Suprapubic skin (tissue), 4 donors: ENCODE measurements at regions not wholly inside any gene's neighbourhood (a gene's known extent, or its start where the extent isn't known, plus 50 kb on each side); places are given as distances from the start of the nearest gene placed in this dataset.

ENCODE experiments used
- CTCF ChIP-seq, 2 donors: fragments of 200-600 bp in 1 of 2; fragments of 450-650 bp in 1 of 2; sonication (generic) in 1 of 2; IDR thresholded peaks; one replicate each; pipeline ENCODE4 v1.5.1; 2016 to 2019; ENCODE audit warnings: antibody characterized with exemption in 2 of 2, mild to moderate bottlenecking in 1 of 2, moderate library complexity in 1 of 2
- EP300 ChIP-seq: sonication (generic); formaldehyde crosslinking; IDR thresholded peaks from one replicate; pipeline ENCODE4 v1.6.1; 2017; ENCODE audit warnings: antibody characterized with exemption
- POLR2AphosphoS5 ChIP-seq, 3 donors: sonication (generic); formaldehyde crosslinking; IDR thresholded peaks; one replicate each; pipeline ENCODE4 v1.6.1; 2017; ENCODE audit warnings: antibody characterized with exemption in 3 of 3

DNA sequence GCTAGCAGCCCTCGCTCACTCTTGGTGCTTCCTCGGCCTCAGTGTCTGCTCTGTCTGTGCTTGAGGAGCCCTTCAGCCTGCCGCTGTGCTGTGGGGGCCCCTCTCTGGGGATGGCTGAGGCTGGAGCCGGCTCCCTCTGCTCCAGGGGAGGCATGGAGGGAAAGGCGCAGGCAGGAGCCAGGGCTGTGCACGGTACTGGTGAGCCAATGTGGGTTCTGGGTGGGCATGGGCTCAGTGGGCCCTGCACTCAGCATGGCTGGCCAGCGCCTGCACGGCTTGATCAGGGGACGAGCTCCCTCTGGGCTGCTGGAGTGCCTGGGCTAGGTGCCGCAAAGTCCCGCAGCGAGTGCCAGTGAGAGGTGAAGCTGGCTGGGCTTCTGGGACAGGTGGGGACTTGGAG lies 260.0 kb downstream of the SI start:
- TF ChIP-seq CTCF (IDR thresholded peaks at IDR 0.05) (no peak), POLR2AphosphoS5 (IDR thresholded peaks at IDR 0.05) (no peak), EP300 (no peak)
